Mesenchymal stem cell (in vitro differentiated cells and primary cell): ENCODE measurements at regions not wholly inside any gene's neighbourhood (a gene's known extent, or its start where the extent isn't known, plus 50 kb on each side); places are given as distances from the start of the nearest gene placed in this dataset.

ENCODE experiments used
- DNase-seq: peaks from one replicate; pipeline ENCODE4 v3.0.0-alpha.2; 2013
- H2AFZ ChIP-seq: one replicate; pipeline ENCODE4 v1.6.1; 2013; ENCODE audit warnings: low read depth, mild to moderate bottlenecking, control low read depth, inconsistent platforms, low read length, moderate library complexity
- H2AK5ac ChIP-seq: 2 replicates; pipeline ENCODE4 v1.6.1; 2013; ENCODE audit warnings: low read length, moderate library complexity, mild to moderate bottlenecking, inconsistent platforms; ENCODE audit not compliant: severe bottlenecking
- H2BK120ac ChIP-seq: one replicate; pipeline ENCODE4 v1.6.1; 2013; ENCODE audit warnings: low read depth, mild to moderate bottlenecking, inconsistent platforms, low read length, moderate library complexity
- H2BK12ac ChIP-seq, 2 experiments: one replicate each; pipeline ENCODE4 v1.6.1; 2013; ENCODE audit warnings: inconsistent platforms in 2 of 2, low read length in 2 of 2, mild to moderate bottlenecking in 2 of 2, moderate library complexity in 2 of 2, control low read depth in 1 of 2
- H2BK15ac ChIP-seq: one replicate; pipeline ENCODE4 v1.6.1; 2013; ENCODE audit warnings: mild to moderate bottlenecking, low read depth, inconsistent platforms; ENCODE audit not compliant: poor library complexity, severe bottlenecking
- H2BK5ac ChIP-seq: 2 replicates; pipeline ENCODE4 v1.6.1; 2013; ENCODE audit warnings: low read depth, mild to moderate bottlenecking, low read length, control low read depth, inconsistent platforms; ENCODE audit not compliant: poor library complexity, severe bottlenecking
- H3K14ac ChIP-seq, 2 experiments: one replicate each; pipeline ENCODE4 v1.6.1; 2013; ENCODE audit warnings: inconsistent platforms in 2 of 2, low read length in 2 of 2, control low read depth in 1 of 2, mild to moderate bottlenecking in 1 of 2, moderate library complexity in 1 of 2
- H3K18ac ChIP-seq, 2 experiments: one replicate each; pipeline ENCODE4 v1.6.1; 2013; ENCODE audit warnings: inconsistent platforms in 2 of 2, low read length in 2 of 2, control low read depth in 1 of 2, low read depth in 1 of 2, mild to moderate bottlenecking in 1 of 2
- H3K23ac ChIP-seq, 2 experiments: one replicate each; pipeline ENCODE4 v1.6.1; 2013; ENCODE audit warnings: inconsistent platforms in 2 of 2, low read length in 2 of 2, mild to moderate bottlenecking in 2 of 2, moderate library complexity in 2 of 2, control low read depth in 1 of 2
- H3K27ac ChIP-seq: 2 replicates; pipeline ENCODE4 v1.5.1; 2013; ENCODE audit warnings: mild to moderate bottlenecking, moderate library complexity, low read length, control low read depth, inconsistent platforms; ENCODE audit not compliant: poor library complexity, severe bottlenecking
- H3K27me3 ChIP-seq, 2 experiments: 2 replicates each; pipeline versions ENCODE4 v1.6.1 to v1.7.0; 2013; ENCODE audit warnings: low read length in 2 of 2, mild to moderate bottlenecking in 2 of 2, moderate library complexity in 2 of 2, control low read depth in 1 of 2, inconsistent platforms in 1 of 2; ENCODE audit not compliant: control insufficient read depth in 1 of 2, insufficient read depth in 1 of 2
- H3K36me3 ChIP-seq, 2 experiments: 2 replicates each; pipeline versions ENCODE4 v1.6.1 to v1.7.0; 2013; ENCODE audit warnings: low read length in 2 of 2, control low read depth in 1 of 2, inconsistent platforms in 1 of 2, low read depth in 1 of 2, mild to moderate bottlenecking in 1 of 2; ENCODE audit not compliant: insufficient read depth in 2 of 2, control insufficient read depth in 1 of 2
- H3K4ac ChIP-seq, 2 experiments: one replicate each; pipeline ENCODE4 v1.6.1; 2013; ENCODE audit warnings: inconsistent platforms in 2 of 2, low read length in 2 of 2, mild to moderate bottlenecking in 2 of 2, moderate library complexity in 2 of 2, control low read depth in 1 of 2, low read depth in 1 of 2
- H3K4me1 ChIP-seq: 2 replicates; pipeline ENCODE4 v1.6.1; 2013; ENCODE audit warnings: low read depth, low read length, control low read depth; ENCODE audit not compliant: control insufficient read depth, insufficient read depth
- H3K4me2 ChIP-seq: 2 replicates; pipeline ENCODE4 v1.6.1; 2013; ENCODE audit warnings: low read length, mild to moderate bottlenecking, inconsistent platforms; ENCODE audit not compliant: poor library complexity, severe bottlenecking
- H3K4me3 ChIP-seq, 2 experiments: 2 replicates each; pipeline versions ENCODE4 v1.5.1 to v1.7.0; 2013; ENCODE audit warnings: low read length in 2 of 2, mild to moderate bottlenecking in 2 of 2, control low read depth in 1 of 2, low read depth in 1 of 2; ENCODE audit not compliant: insufficient read depth in 1 of 2
- H3K79me1 ChIP-seq: replicated peaks from 2 replicates; pipeline ENCODE4 v1.6.1; 2013; ENCODE audit warnings: mild to moderate bottlenecking, control low read depth, low read length, inconsistent platforms; ENCODE audit not compliant: poor library complexity, severe bottlenecking
- H3K9ac ChIP-seq: 2 replicates; pipeline ENCODE4 v1.7.0; 2013; ENCODE audit warnings: mild to moderate bottlenecking, low read length, moderate library complexity
- H3K9me3 ChIP-seq: 2 replicates; pipeline ENCODE4 v1.7.0; 2013; ENCODE audit warnings: mild to moderate bottlenecking, low read length; ENCODE audit not compliant: control insufficient read depth
- H4K8ac ChIP-seq: one replicate; pipeline ENCODE4 v1.6.1; 2013; ENCODE audit warnings: inconsistent platforms, mild to moderate bottlenecking, low read length, moderate library complexity
- H4K91ac ChIP-seq: one replicate; pipeline ENCODE4 v1.6.1; 2013; ENCODE audit warnings: mild to moderate bottlenecking, low read length, inconsistent platforms
- WGBS: methylation state at CpG from one replicate; pipeline ENCODE4 v1.1.7; 2013; ENCODE audit warnings: mixed read lengths; 5-methylcytosine and 5-hydroxymethylcytosine counted together

GRCh38 chr7:49158321-49158720 is 234.0 kb downstream of the CDC14C start:
- Histone ChIP-seq H3K9ac (no peak overlapping the region), H4K8ac (no peak overlapping the region), H2BK15ac (no peak overlapping the region), H3K4ac (no peak overlapping the region), H4K91ac (no peak overlapping the region), H2AFZ (no peak overlapping the region), H3K23ac (no peak overlapping the region), H3K27ac (no peak overlapping the region), H2BK5ac (no peak overlapping the region), H3K18ac (no peak overlapping the region), H3K4me2 (no peak overlapping the region), H2BK120ac (no peak overlapping the region), H3K4me1 (no peaks in the 10 kb centered on the region), H3K14ac (no peak overlapping the region), H3K27me3 (no peaks in the 10 kb centered on the region), H2AK5ac (no peak overlapping the region), H3K36me3 (no peaks in the 10 kb centered on the region), H2BK12ac (no peak overlapping the region), H3K4me3 (no peak overlapping the region), H3K9me3 (no peaks in the 10 kb centered on the region), H3K79me1 (no peaks in the 10 kb centered on the region)
- WGBS: 80% methylated on average over 1 of the region's 2 CpGs
- no peak for DNase-seq

GRCh38 chr7:49159536-49159935 is 235.2 kb downstream of the CDC14C start:
- no peaks in the 10 kb centered on the region for H3K9me3 ChIP-seq
- no peak overlapping the region for H3K23ac ChIP-seq
- H2AFZ ChIP-seq: no peak overlapping the region
- WGBS: 54% methylated on average over 3 of the region's 4 CpGs
- no peak overlapping the region for H3K14ac ChIP-seq
- no peak overlapping the region for H4K91ac ChIP-seq
- H3K4me3 ChIP-seq: no peak overlapping the region
- H3K27ac ChIP-seq: no peak overlapping the region
- no peak overlapping the region for H3K9ac ChIP-seq
- no peaks in the 10 kb centered on the region for H3K79me1 ChIP-seq
- DNase-seq: no peak
- no peaks in the 10 kb centered on the region for H3K36me3 ChIP-seq
- H2BK5ac ChIP-seq: no peak overlapping the region
- no peak overlapping the region for H3K18ac ChIP-seq
- no peaks in the 10 kb centered on the region for H3K4me1 ChIP-seq
- no peak overlapping the region for H2AK5ac ChIP-seq
- no peaks in the 10 kb centered on the region for H3K27me3 ChIP-seq
- H3K4me2 ChIP-seq: no peak overlapping the region
- H2BK12ac ChIP-seq: no peak overlapping the region
- no peak overlapping the region for H2BK15ac ChIP-seq
- H2BK120ac ChIP-seq: no peak overlapping the region
- H4K8ac ChIP-seq: no peak overlapping the region
- H3K4ac ChIP-seq: no peak overlapping the region

- Histone ChIP-seq H2BK120ac (no peak overlapping the region), H2BK15ac (no peak overlapping the region), H3K14ac (no peak overlapping the region), H3K4me3 (no peak overlapping the region), H3K4me1 (no peaks in the 10 kb centered on the region), H2BK12ac (no peak overlapping the region), H3K36me3 (no peaks in the 10 kb centered on the region), H4K8ac (no peak overlapping the region), H3K4ac (no peak overlapping the region), H3K27me3 (no peaks in the 10 kb centered on the region), H4K91ac (no peak overlapping the region), H2BK5ac (no peak overlapping the region), H3K4me2 (no peak overlapping the region), H3K79me1 (no peaks in the 10 kb centered on the region), H3K23ac (no peak overlapping the region), H3K18ac (no peak overlapping the region), H3K9ac (no peak overlapping the region), H3K27ac (no peak overlapping the region), H2AK5ac (no peak overlapping the region), H3K9me3 (no peaks in the 10 kb centered on the region), H2AFZ (no peak overlapping the region)
- WGBS: 57% methylated on average over 1 of the region's 1 CpG
- no peak for DNase-seq
These were observed 242.1 kb downstream of the CDC14C start for GRCh38 chr7:49166441-49166840.

- Histone ChIP-seq H3K4me2 (no peak overlapping the region), H3K27ac (no peak overlapping the region), H3K4me3 (no peak overlapping the region), H3K79me1 (no peaks in the 10 kb centered on the region), H4K8ac (no peak overlapping the region), H2BK5ac (no peak overlapping the region), H3K4ac (no peak overlapping the region), H3K9ac (no peak overlapping the region), H2BK12ac (no peak overlapping the region), H3K9me3 (no peaks in the 10 kb centered on the region), H2AK5ac (no peak overlapping the region), H4K91ac (no peak overlapping the region), H3K4me1 (no peaks in the 10 kb centered on the region), H3K23ac (no peak overlapping the region), H3K27me3 (no peaks in the 10 kb centered on the region), H3K18ac (no peak overlapping the region), H3K36me3 (no peaks in the 10 kb centered on the region), H2BK120ac (no peak overlapping the region), H2AFZ (no peak overlapping the region), H3K14ac (no peak overlapping the region), H2BK15ac (no peak overlapping the region)
- no peak for DNase-seq
- no CpG with 5 or more reads among the region's 1 CpG for WGBS
These were observed 248.3 kb downstream of the CDC14C start for GRCh38 chr7:49172639-49173038.
